ENCODE measurements at regions not wholly inside any gene's neighbourhood (a gene's known extent, or its start where the extent isn't known, plus 50 kb on each side); places are given as distances from the start of the nearest gene placed in this dataset.

- no peak for DNase-seq
- Histone ChIP-seq H3K27ac (no peak overlapping the region), H3K27me3 (no peaks in the 10 kb centered on the region), H3K9me3 (no peaks in the 10 kb centered on the region), H3K4me3 (no peak overlapping the region), H3K4me1 (no peaks in the 10 kb centered on the region), H3K9ac (ENCODE audit: low read depth in 2 of 2, low read length in 2 of 2) (no peak overlapping the region), H3K36me3 (no peaks in the 10 kb centered on the region)
- intact Hi-C loops (cut with DNase I): no loop called here
- TF ChIP-seq CTCF (IDR thresholded peaks at IDR 0.05): no peak
Observed at GRCh38 chr9:31969552-31969951, 414.9 kb upstream of the ACO1 start.

- H3K9ac ChIP-seq (ENCODE audit: low read depth in 2 of 2, low read length in 2 of 2): no peak overlapping the region
- H3K9me3 ChIP-seq: no peaks in the 10 kb centered on the region
- intact Hi-C loops (cut with DNase I): no loop called here
- H3K4me1 ChIP-seq: no peaks in the 10 kb centered on the region
- DNase-seq: no peak
- no peaks in the 10 kb centered on the region for H3K27me3 ChIP-seq
- H3K27ac ChIP-seq: no peak overlapping the region
- H3K36me3 ChIP-seq: no peaks in the 10 kb centered on the region
- no peak for TF ChIP-seq CTCF (IDR thresholded peaks at IDR 0.05)
- H3K4me3 ChIP-seq: no peak overlapping the region
Observed at GRCh38 chr9:31983895-31984294, 400.5 kb upstream of the ACO1 start.

GRCh38 chr9:31996331-31996730 is 388.1 kb upstream of the ACO1 start:
- intact Hi-C loops (cut with DNase I): no loop called here
- H3K36me3 ChIP-seq: no peaks in the 10 kb centered on the region
- no peak for TF ChIP-seq CTCF (IDR thresholded peaks at IDR 0.05)

DNA sequence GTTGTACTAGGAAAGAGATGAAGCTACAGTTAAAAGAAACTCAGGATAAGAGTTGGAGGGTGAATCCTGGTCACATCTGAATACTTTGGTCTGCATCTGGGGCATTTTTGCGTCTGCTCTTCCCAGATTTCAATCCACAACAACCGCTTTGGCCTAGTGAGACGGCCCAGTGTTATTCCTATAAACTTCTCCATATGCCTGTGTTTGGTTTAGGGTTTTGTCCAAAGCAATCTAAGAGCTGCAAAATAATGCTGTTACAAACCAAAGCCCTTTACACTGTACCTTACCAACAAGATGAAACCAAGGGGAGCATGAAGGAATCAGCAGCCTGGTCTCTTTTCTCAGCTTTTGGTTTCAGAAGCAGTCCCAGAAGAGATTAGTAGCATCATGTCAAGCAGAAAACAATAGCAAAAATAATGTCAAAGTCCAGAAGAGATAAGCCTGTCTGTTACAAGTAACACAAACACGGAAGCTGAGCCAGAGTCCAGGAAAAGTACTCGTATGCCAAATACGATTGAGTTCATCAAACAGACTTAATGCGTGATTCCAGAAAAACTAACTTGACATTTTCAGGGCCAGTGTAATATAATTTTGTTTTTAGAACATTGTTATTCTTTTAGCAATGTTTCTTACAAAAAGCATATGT is 379.9 kb upstream of the ACO1 start:
- TF ChIP-seq CTCF (IDR thresholded peaks at IDR 0.05): no peak
- no peaks in the 10 kb centered on the region for H3K36me3 ChIP-seq
- no peak overlapping the region for H3K9ac ChIP-seq (ENCODE audit: low read depth in 2 of 2, low read length in 2 of 2)
- H3K27ac ChIP-seq: no peak overlapping the region
- no peaks in the 10 kb centered on the region for H3K27me3 ChIP-seq
- H3K4me3 ChIP-seq: no peak overlapping the region
- no peaks in the 10 kb centered on the region for H3K4me1 ChIP-seq
- DNase-seq: no peak
- H3K9me3 ChIP-seq: no peaks in the 10 kb centered on the region
- intact Hi-C loops (cut with DNase I): no loop called here

More at GRCh38 chr9:31996331-31996730, 388.1 kb upstream of the ACO1 start:
- DNase-seq: no peak
- H3K9ac ChIP-seq (ENCODE audit: low read depth in 2 of 2, low read length in 2 of 2): no peak overlapping the region
- no peak overlapping the region for H3K4me3 ChIP-seq
- no peaks in the 10 kb centered on the region for H3K9me3 ChIP-seq
- no peak overlapping the region for H3K27ac ChIP-seq
- H3K27me3 ChIP-seq: no peaks in the 10 kb centered on the region
- H3K4me1 ChIP-seq: no peaks in the 10 kb centered on the region

- TF ChIP-seq CTCF (IDR thresholded peaks at IDR 0.05): no peak
Observed at GRCh38 chr9:32010322-32010721, 374.1 kb upstream of the ACO1 start.

More at GRCh38 chr9:32010322-32010721, 374.1 kb upstream of the ACO1 start:
- DNase-seq: no peak
- intact Hi-C loops (cut with DNase I): no loop called here
- Histone ChIP-seq H3K4me1 (no peaks in the 10 kb centered on the region), H3K4me3 (no peak overlapping the region), H3K36me3 (no peaks in the 10 kb centered on the region), H3K9me3 (no peaks in the 10 kb centered on the region), H3K27me3 (no peaks in the 10 kb centered on the region), H3K9ac (ENCODE audit: low read depth in 2 of 2, low read length in 2 of 2) (no peak overlapping the region), H3K27ac (no peak overlapping the region)
